GM23338 (cell line): ENCODE measurements at regions not wholly inside any gene's neighbourhood (a gene's known extent, or its start where the extent isn't known, plus 50 kb on each side); places are given as distances from the start of the nearest gene placed in this dataset.

Experiments used
- ATAC-seq: fragments of 200-7000 bp; cut with Tn5 transposase; 3 replicates; pipeline ENCODE4 v1.9.1; 2020
- DNase-seq: peaks from one replicate; pipeline ENCODE4 v3.0.0-alpha.2; 2015; ENCODE audit warnings: low spot score
- H2AFZ ChIP-seq: fragments of 200-600 bp; sonication (generic); 2 replicates; pipeline ENCODE4 v1.8.0; 2016; ENCODE audit warnings: antibody characterized with exemption, mild to moderate bottlenecking, moderate library complexity
- H3F3A ChIP-seq: fragments of 200-600 bp; sonication (generic); replicated peaks from 2 replicates; pipeline ENCODE4 v1.8.0; 2017; ENCODE audit warnings: antibody characterized with exemption, mixed run types, low read depth
- H3K27ac ChIP-seq: fragments of 200-600 bp; sonication (generic); 2 replicates; pipeline ENCODE4 v1.6.1; 2016; ENCODE audit warnings: low read depth
- H3K27me3 ChIP-seq: fragments of 200-600 bp; sonication (generic); 2 replicates; pipeline ENCODE4 v1.8.0; 2016; ENCODE audit warnings: mild to moderate bottlenecking, mixed run types, moderate library complexity; ENCODE audit not compliant: insufficient read depth
- H3K36me3 ChIP-seq: fragments of 200-600 bp; sonication (generic); 2 replicates; pipeline ENCODE4 v1.8.0; 2016; ENCODE audit warnings: mild to moderate bottlenecking; ENCODE audit not compliant: insufficient read depth
- H3K4me1 ChIP-seq: fragments of 200-600 bp; sonication (generic); 2 replicates; pipeline ENCODE4 v1.8.0; 2016; ENCODE audit warnings: mild to moderate bottlenecking, moderate library complexity; ENCODE audit not compliant: insufficient read depth
- H3K4me2 ChIP-seq: fragments of 200-600 bp; sonication (generic); 2 replicates; pipeline ENCODE4 v1.7.1; 2017; ENCODE audit warnings: mixed run types
- H3K4me3 ChIP-seq: fragments of 200-600 bp; sonication (generic); 2 replicates; pipeline ENCODE4 v1.6.1; 2016; ENCODE audit warnings: mixed run types
- H3K79me2 ChIP-seq: fragments of 200-600 bp; sonication (generic); replicated peaks from 2 replicates; pipeline ENCODE4 v1.8.0; 2017; ENCODE audit warnings: mild to moderate bottlenecking; ENCODE audit not compliant: insufficient read depth
- H3K9me2 ChIP-seq: fragments of 200-600 bp; sonication (generic); 2 replicates; pipeline ENCODE4 v1.8.0; 2017; ENCODE audit not compliant: insufficient read depth
- H4K20me1 ChIP-seq: fragments of 200-600 bp; sonication (generic); replicated peaks from 2 replicates; pipeline ENCODE4 v1.8.0; 2017; ENCODE audit warnings: mild to moderate bottlenecking; ENCODE audit not compliant: insufficient read depth
- H3K27ac Mint-ChIP-seq: 2 replicates; pipeline ENCODE4 v1.8.0; 2020; ENCODE audit warnings: inconsistent platforms, mild to moderate bottlenecking, moderate library complexity, mixed read lengths
- H3K27me3 Mint-ChIP-seq: 3 replicates; pipeline ENCODE4 v1.8.0; 2022; ENCODE audit warnings: low read depth, mild to moderate bottlenecking, moderate library complexity, mixed read lengths, inconsistent platforms; ENCODE audit not compliant: insufficient read depth, poor library complexity
- H3K36me3 Mint-ChIP-seq: 3 replicates; pipeline ENCODE4 v1.8.0; 2021; ENCODE audit warnings: low read depth, mild to moderate bottlenecking, inconsistent platforms, moderate library complexity, mixed read lengths
- H3K4me1 Mint-ChIP-seq: 3 replicates; pipeline ENCODE4 v1.8.0; 2020; ENCODE audit warnings: mild to moderate bottlenecking, inconsistent platforms, mixed read lengths
- H3K4me3 Mint-ChIP-seq: 3 replicates; pipeline ENCODE4 v1.8.0; 2021; ENCODE audit warnings: moderate library complexity, mild to moderate bottlenecking, inconsistent platforms, mixed read lengths
- H3K9me3 Mint-ChIP-seq: 3 replicates; pipeline ENCODE4 v1.8.0; 2020; ENCODE audit warnings: moderate library complexity, mild to moderate bottlenecking, inconsistent platforms, mixed read lengths
- EZH2 ChIP-seq: fragments of 200-600 bp; sonication (generic); IDR thresholded peaks from one replicate; pipeline ENCODE4 v1.8.0; 2017; ENCODE audit warnings: antibody characterized with exemption, mild to moderate bottlenecking, low read depth; ENCODE audit not compliant: unreplicated experiment
- EZH2phosphoT487 ChIP-seq: fragments of 200-600 bp; sonication (generic); IDR thresholded peaks from one replicate; pipeline ENCODE4 v1.8.1; 2018; ENCODE audit warnings: antibody characterized with exemption; ENCODE audit not compliant: unreplicated experiment
- JUNB ChIP-seq: IDR thresholded peaks from one replicate; pipeline ENCODE4 v1.6.1; 2016; ENCODE audit warnings: antibody characterized with exemption; ENCODE audit not compliant: unreplicated experiment
- NANOG ChIP-seq: IDR thresholded peaks from 2 replicates; pipeline ENCODE4 v1.6.1; 2016; ENCODE audit warnings: antibody characterized with exemption, borderline replicate concordance
- POLR2AphosphoS5 ChIP-seq: IDR thresholded peaks from 2 replicates; pipeline ENCODE4 v1.6.1; 2016; ENCODE audit warnings: antibody characterized with exemption, low read depth
- STAT1 ChIP-seq: IDR thresholded peaks from one replicate; pipeline ENCODE4 v1.6.1; 2016; ENCODE audit warnings: antibody characterized with exemption; ENCODE audit not compliant: unreplicated experiment
- ZNF331 ChIP-seq: fragments of 250-450 bp; sonication (Bioruptor Pico); IDR thresholded peaks from 2 replicates; pipeline ENCODE4 v1.5.0; 2020; ENCODE audit warnings: low read depth, mild to moderate bottlenecking, moderate library complexity
- TF ChIP-seq, protein P1 (sequence below): IDR thresholded peaks from 2 replicates; pipeline ENCODE4 v1.6.1; 2016; ENCODE audit warnings: antibody characterized with exemption
- TF ChIP-seq, protein P2 (sequence below): IDR thresholded peaks from one replicate; pipeline ENCODE4 v1.6.1; 2018; ENCODE audit warnings: antibody characterized with exemption; ENCODE audit not compliant: unreplicated experiment
- TF ChIP-seq, protein P3 (sequence below), 2 experiments: fragments of 200-600 bp in 1 of 2; sonication (generic) in 1 of 2; conservative IDR thresholded peaks; 2 replicates each; pipeline versions ENCODE4 v1.5.1 to v1.6.1; 2016 to 2017; ENCODE audit warnings: antibody characterized with exemption in 2 of 2, low read depth in 2 of 2, mild to moderate bottlenecking in 2 of 2, moderate library complexity in 1 of 2
- TF ChIP-seq, protein P4 (sequence below): fragments of 250-450 bp; sonication (Bioruptor Pico); IDR thresholded peaks from 2 replicates; pipeline ENCODE4 v1.5.0; 2020; ENCODE audit warnings: mild to moderate bottlenecking, moderate library complexity

DNA sequence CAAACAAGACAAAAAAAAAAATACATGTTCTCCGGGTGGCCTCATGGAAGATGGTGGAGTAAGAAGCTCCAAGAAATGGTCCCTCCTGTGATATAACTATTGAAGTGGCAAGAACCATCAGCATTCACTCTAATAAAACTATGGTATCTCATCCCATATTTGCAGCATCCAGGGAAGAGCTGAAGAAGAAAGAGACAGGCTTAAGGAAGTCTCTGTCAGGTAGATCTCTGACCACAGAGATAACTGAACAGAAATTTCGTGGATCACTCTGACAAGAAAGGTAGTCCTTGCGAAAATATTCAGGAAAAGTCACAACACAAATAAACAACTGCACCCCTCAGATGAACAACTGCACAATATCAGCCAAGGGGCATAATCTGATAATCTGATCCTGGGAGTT, 54.6 kb upstream of the IGLL5 start:
- Histone ChIP-seq H3F3A (no peaks in the 10 kb centered on the region), H3K9me2 (peaks cover 4% of the 10 kb centered on the region; the same call in 1 of the 2 replicates), H3K27ac (no peak overlapping the region), H2AFZ (no peak overlapping the region), H3K27me3 (peaks cover 94% of the 10 kb centered on the region), H3K4me2 (no peak overlapping the region), H3K4me3 (no peak overlapping the region), H3K4me1 (no peaks in the 10 kb centered on the region), H3K36me3 (no peaks in the 10 kb centered on the region; the same call in 1 of the 2 replicates), H4K20me1 (no peaks in the 10 kb centered on the region), H3K79me2 (no peaks in the 10 kb centered on the region)
- TF ChIP-seq, protein P1, sequence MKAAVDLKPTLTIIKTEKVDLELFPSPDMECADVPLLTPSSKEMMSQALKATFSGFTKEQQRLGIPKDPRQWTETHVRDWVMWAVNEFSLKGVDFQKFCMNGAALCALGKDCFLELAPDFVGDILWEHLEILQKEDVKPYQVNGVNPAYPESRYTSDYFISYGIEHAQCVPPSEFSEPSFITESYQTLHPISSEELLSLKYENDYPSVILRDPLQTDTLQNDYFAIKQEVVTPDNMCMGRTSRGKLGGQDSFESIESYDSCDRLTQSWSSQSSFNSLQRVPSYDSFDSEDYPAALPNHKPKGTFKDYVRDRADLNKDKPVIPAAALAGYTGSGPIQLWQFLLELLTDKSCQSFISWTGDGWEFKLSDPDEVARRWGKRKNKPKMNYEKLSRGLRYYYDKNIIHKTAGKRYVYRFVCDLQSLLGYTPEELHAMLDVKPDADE = no peak
- TF ChIP-seq EZH2phosphoT487 (no peak), POLR2AphosphoS5 (no peak), EZH2 (no peak), ZNF331 (CRISPR knock-in tag) (no peak), STAT1 (no peak), JUNB (no peak)
- TF ChIP-seq, protein P2, sequence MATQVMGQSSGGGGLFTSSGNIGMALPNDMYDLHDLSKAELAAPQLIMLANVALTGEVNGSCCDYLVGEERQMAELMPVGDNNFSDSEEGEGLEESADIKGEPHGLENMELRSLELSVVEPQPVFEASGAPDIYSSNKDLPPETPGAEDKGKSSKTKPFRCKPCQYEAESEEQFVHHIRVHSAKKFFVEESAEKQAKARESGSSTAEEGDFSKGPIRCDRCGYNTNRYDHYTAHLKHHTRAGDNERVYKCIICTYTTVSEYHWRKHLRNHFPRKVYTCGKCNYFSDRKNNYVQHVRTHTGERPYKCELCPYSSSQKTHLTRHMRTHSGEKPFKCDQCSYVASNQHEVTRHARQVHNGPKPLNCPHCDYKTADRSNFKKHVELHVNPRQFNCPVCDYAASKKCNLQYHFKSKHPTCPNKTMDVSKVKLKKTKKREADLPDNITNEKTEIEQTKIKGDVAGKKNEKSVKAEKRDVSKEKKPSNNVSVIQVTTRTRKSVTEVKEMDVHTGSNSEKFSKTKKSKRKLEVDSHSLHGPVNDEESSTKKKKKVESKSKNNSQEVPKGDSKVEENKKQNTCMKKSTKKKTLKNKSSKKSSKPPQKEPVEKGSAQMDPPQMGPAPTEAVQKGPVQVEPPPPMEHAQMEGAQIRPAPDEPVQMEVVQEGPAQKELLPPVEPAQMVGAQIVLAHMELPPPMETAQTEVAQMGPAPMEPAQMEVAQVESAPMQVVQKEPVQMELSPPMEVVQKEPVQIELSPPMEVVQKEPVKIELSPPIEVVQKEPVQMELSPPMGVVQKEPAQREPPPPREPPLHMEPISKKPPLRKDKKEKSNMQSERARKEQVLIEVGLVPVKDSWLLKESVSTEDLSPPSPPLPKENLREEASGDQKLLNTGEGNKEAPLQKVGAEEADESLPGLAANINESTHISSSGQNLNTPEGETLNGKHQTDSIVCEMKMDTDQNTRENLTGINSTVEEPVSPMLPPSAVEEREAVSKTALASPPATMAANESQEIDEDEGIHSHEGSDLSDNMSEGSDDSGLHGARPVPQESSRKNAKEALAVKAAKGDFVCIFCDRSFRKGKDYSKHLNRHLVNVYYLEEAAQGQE = no peak
- Mint-ChIP-seq H3K4me1 (no peaks in the 10 kb centered on the region), H3K27ac (no peak overlapping the region), H3K4me3 (no peak overlapping the region), H3K9me3 (peaks cover 7% of the 10 kb centered on the region), H3K36me3 (no peaks in the 10 kb centered on the region), H3K27me3 (peaks cover 26% of the 10 kb centered on the region)
- DNase-seq (no peak), ATAC-seq (no peak)

DNA sequence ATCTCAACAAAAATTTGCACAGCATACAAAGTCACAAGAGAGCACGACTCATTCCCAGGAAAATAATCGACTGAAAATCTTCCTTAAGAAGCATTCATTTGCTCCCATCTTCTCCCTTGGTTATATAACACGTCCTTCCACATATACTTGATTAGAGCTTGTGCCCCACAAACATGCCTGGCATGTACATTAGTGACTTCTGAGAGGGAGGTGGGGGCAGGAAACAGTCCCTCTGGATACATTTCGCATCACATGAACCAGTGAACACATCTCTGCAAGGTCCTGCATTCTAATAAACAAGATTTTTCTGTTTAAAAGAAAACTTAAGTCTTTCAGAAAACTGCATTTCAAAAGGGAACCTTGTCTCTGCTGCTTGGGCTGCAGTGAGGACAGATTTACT, 54.1 kb upstream of the IGLL5 start:
- H3K36me3 Mint-ChIP-seq = no peaks in the 10 kb centered on the region
- Histone ChIP-seq H3K4me2 (no peak overlapping the region), H3K4me1 (no peaks in the 10 kb centered on the region), H2AFZ (no peak overlapping the region), H3K4me3 (no peak overlapping the region), H3K79me2 (no peaks in the 10 kb centered on the region), H3K27me3 (peaks cover 96% of the 10 kb centered on the region), H3K9me2 (peaks cover 4% of the 10 kb centered on the region; the same call in 1 of the 2 replicates), H4K20me1 (no peaks in the 10 kb centered on the region), H3K27ac (no peak overlapping the region), H3K36me3 (no peaks in the 10 kb centered on the region; the same call in 1 of the 2 replicates), H3F3A (no peaks in the 10 kb centered on the region)
- DNase-seq = no peak
- no peaks in the 10 kb centered on the region for H3K4me1 Mint-ChIP-seq
- no peak overlapping the region for H3K4me3 Mint-ChIP-seq
- H3K9me3 Mint-ChIP-seq = peaks cover 7% of the 10 kb centered on the region
- H3K27me3 Mint-ChIP-seq = peaks cover 29% of the 10 kb centered on the region
- ATAC-seq = no peak
- no peak overlapping the region for H3K27ac Mint-ChIP-seq
- TF ChIP-seq, protein P3, sequence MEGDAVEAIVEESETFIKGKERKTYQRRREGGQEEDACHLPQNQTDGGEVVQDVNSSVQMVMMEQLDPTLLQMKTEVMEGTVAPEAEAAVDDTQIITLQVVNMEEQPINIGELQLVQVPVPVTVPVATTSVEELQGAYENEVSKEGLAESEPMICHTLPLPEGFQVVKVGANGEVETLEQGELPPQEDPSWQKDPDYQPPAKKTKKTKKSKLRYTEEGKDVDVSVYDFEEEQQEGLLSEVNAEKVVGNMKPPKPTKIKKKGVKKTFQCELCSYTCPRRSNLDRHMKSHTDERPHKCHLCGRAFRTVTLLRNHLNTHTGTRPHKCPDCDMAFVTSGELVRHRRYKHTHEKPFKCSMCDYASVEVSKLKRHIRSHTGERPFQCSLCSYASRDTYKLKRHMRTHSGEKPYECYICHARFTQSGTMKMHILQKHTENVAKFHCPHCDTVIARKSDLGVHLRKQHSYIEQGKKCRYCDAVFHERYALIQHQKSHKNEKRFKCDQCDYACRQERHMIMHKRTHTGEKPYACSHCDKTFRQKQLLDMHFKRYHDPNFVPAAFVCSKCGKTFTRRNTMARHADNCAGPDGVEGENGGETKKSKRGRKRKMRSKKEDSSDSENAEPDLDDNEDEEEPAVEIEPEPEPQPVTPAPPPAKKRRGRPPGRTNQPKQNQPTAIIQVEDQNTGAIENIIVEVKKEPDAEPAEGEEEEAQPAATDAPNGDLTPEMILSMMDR (conservative IDR thresholded peaks at IDR 0.05; ENCODE audit: low read depth in 2 of 2) = no peak
- no peak for TF ChIP-seq NANOG
- TF ChIP-seq, protein P4, sequence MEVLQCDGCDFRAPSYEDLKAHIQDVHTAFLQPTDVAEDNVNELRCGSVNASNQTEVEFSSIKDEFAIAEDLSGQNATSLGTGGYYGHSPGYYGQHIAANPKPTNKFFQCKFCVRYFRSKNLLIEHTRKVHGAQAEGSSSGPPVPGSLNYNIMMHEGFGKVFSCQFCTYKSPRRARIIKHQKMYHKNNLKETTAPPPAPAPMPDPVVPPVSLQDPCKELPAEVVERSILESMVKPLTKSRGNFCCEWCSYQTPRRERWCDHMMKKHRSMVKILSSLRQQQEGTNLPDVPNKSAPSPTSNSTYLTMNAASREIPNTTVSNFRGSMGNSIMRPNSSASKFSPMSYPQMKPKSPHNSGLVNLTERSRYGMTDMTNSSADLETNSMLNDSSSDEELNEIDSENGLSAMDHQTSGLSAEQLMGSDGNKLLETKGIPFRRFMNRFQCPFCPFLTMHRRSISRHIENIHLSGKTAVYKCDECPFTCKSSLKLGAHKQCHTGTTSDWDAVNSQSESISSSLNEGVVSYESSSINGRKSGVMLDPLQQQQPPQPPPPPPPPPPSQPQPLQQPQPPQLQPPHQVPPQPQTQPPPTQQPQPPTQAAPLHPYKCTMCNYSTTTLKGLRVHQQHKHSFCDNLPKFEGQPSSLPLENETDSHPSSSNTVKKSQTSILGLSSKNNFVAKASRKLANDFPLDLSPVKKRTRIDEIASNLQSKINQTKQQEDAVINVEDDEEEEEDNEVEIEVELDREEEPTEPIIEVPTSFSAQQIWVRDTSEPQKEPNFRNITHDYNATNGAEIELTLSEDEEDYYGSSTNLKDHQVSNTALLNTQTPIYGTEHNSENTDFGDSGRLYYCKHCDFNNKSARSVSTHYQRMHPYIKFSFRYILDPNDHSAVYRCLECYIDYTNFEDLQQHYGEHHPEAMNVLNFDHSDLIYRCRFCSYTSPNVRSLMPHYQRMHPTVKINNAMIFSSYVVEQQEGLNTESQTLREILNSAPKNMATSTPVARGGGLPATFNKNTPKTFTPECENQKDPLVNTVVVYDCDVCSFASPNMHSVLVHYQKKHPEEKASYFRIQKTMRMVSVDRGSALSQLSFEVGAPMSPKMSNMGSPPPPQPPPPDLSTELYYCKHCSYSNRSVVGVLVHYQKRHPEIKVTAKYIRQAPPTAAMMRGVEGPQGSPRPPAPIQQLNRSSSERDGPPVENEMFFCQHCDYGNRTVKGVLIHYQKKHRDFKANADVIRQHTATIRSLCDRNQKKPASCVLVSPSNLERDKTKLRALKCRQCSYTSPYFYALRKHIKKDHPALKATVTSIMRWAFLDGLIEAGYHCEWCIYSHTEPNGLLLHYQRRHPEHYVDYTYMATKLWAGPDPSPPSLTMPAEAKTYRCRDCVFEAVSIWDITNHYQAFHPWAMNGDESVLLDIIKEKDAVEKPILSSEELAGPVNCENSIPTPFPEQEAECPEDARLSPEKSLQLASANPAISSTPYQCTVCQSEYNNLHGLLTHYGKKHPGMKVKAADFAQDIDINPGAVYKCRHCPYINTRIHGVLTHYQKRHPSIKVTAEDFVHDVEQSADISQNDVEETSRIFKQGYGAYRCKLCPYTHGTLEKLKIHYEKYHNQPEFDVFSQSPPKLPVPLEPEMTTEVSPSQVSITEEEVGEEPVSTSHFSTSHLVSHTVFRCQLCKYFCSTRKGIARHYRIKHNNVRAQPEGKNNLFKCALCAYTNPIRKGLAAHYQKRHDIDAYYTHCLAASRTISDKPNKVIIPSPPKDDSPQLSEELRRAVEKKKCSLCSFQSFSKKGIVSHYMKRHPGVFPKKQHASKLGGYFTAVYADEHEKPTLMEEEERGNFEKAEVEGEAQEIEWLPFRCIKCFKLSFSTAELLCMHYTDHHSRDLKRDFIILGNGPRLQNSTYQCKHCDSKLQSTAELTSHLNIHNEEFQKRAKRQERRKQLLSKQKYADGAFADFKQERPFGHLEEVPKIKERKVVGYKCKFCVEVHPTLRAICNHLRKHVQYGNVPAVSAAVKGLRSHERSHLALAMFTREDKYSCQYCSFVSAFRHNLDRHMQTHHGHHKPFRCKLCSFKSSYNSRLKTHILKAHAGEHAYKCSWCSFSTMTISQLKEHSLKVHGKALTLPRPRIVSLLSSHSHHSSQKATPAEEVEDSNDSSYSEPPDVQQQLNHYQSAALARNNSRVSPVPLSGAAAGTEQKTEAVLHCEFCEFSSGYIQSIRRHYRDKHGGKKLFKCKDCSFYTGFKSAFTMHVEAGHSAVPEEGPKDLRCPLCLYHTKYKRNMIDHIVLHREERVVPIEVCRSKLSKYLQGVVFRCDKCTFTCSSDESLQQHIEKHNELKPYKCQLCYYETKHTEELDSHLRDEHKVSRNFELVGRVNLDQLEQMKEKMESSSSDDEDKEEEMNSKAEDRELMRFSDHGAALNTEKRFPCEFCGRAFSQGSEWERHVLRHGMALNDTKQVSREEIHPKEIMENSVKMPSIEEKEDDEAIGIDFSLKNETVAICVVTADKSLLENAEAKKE (CRISPR knock-in tag) = no peak
